ENCODE measurements at regions not wholly inside any gene's neighbourhood (a gene's known extent, or its start where the extent isn't known, plus 50 kb on each side); places are given as distances from the start of the nearest gene placed in this dataset.

DNA sequence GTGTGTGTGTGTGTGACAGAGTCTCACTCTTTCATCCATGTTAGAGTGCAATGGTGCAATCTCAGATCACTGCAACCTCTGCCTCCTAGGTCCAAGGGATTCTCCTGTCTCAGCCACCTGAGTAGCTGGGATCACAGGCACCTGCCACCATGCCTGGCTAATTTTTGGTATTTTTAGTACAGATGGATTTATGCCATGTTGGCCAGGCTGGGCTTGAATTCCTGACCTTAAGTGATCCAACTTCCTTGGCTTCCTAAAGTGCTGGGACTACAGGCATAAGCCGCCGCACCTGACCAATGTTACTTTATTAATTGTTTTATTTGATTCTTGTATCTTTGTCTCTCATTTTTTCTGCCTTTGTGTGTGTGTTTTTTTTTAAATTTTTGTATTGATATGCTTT is 89.6 kb downstream of the ZNF486 start:
- TF ChIP-seq, protein P1, sequence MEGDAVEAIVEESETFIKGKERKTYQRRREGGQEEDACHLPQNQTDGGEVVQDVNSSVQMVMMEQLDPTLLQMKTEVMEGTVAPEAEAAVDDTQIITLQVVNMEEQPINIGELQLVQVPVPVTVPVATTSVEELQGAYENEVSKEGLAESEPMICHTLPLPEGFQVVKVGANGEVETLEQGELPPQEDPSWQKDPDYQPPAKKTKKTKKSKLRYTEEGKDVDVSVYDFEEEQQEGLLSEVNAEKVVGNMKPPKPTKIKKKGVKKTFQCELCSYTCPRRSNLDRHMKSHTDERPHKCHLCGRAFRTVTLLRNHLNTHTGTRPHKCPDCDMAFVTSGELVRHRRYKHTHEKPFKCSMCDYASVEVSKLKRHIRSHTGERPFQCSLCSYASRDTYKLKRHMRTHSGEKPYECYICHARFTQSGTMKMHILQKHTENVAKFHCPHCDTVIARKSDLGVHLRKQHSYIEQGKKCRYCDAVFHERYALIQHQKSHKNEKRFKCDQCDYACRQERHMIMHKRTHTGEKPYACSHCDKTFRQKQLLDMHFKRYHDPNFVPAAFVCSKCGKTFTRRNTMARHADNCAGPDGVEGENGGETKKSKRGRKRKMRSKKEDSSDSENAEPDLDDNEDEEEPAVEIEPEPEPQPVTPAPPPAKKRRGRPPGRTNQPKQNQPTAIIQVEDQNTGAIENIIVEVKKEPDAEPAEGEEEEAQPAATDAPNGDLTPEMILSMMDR (IDR thresholded peaks at IDR 0.05) = no peak
- peaks cover 0 to 34% (median 15%) of the 10 kb centered on the region in 7 donors for H3K27me3 ChIP-seq
- no peak overlapping the region for H3K4me3 ChIP-seq
- no peaks in the 10 kb centered on the region for H3K4me1 ChIP-seq
- intact Hi-C loops (cut with DNase I) = no loop called here
- ATAC-seq = no peak
- DNase-seq = no peak
- no peak overlapping the region for H3K27ac ChIP-seq
- H3K9me3 ChIP-seq = no peaks in the 10 kb centered on the region
- H3K36me3 ChIP-seq = no peaks in the 10 kb centered on the region
- 90 to 98% methylated on average over 2 of the region's 2 CpGs for WGBS, 2 donors

DNA sequence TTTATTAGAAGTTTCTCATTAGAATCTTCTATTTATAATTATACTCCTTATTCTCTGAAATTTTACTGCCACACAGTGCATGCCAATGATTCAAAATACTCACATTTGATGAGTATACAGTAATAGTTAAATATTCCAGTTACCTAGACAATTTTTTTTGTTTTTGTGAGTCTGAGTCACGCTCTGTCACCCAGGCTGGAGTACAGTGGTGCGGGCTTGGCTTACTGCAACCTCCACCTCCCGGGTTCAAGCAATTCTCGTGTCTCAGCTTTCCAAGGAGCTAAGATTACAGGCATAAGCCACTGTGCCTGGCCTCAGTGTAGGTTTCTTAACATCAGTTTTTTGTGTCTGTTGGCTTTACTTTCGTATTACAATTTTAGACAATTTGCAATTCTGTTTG is 87.1 kb downstream of the ZNF486 start:
- no peak overlapping the region for H3K27ac ChIP-seq
- H3K27me3 ChIP-seq = peaks cover 0 to 18% (median 2%) of the 10 kb centered on the region in 7 donors
- no peaks in the 10 kb centered on the region for H3K4me1 ChIP-seq
- DNase-seq (no peak), ATAC-seq (no peak)
- H3K36me3 ChIP-seq = no peaks in the 10 kb centered on the region
- TF ChIP-seq, protein P1 (IDR thresholded peaks at IDR 0.05) = no peak
- intact Hi-C loops (cut with DNase I) = no loop called here
- 84 to 89% methylated on average over 5 of the region's 5 CpGs for WGBS, 2 donors
- no peaks in the 10 kb centered on the region for H3K9me3 ChIP-seq
- H3K4me3 ChIP-seq = no peak overlapping the region

DNA sequence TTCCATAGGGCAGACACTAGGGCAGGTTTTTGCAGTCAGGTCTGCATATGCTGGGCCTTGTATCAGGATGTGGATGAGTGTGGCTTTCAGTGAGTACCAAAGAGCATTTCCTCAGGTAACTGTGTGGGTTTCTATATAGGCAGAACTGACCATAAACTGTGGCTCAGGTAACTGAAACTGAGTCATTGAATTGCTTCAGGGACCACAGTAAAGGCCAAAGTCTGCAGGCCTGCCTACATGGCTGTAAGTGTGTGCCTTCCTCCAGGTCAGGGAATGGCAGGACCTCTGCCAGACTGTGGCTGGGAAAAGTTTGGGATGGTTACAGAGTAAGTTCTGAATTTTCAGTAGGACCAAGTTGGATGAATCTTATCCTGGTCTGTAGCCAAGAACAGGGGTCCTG is 85.6 kb downstream of the ZNF486 start:
- DNase-seq (no peak), ATAC-seq (no peak)
- Histone ChIP-seq H3K9me3 (no peaks in the 10 kb centered on the region), H3K36me3 (no peaks in the 10 kb centered on the region), H3K27me3 (peaks cover 0 to 3% (median 0%) of the 10 kb centered on the region in 7 donors), H3K4me1 (no peaks in the 10 kb centered on the region), H3K27ac (no peak overlapping the region), H3K4me3 (no peak overlapping the region)
- TF ChIP-seq, protein P1 (IDR thresholded peaks at IDR 0.05) = no peak
- intact Hi-C loops (cut with DNase I) = no loop called here

DNA sequence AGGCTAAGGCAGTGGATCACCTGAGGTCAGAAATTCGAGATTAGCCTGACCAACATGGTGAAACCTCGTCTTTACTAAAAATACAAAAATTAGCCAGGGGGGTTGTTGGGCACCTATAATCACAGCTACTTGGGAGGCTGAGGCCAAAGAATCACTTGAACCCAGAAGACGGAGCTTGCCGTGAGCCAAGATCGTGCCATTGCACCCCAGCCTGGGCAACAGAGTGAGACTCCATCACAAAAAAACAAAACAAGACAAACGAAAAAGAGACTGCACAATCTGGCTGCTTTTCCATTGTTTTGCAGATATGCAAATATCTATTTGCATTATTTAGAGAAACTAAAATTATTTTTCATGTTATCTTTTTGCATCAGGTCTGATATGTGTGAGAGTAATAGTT is 83.6 kb downstream of the ZNF486 start:
- H3K27me3 ChIP-seq = no peaks in the 10 kb centered on the region
- no peaks in the 10 kb centered on the region for H3K36me3 ChIP-seq
- H3K4me1 ChIP-seq = no peaks in the 10 kb centered on the region
- no peak for ATAC-seq
- WGBS, 2 donors = 77 to 85% methylated on average over 6 of the region's 6 CpGs
- H3K27ac ChIP-seq = no peak overlapping the region
- DNase-seq = no peak
- TF ChIP-seq, protein P1 (IDR thresholded peaks at IDR 0.05) = no peak
- no peaks in the 10 kb centered on the region for H3K9me3 ChIP-seq
- H3K4me3 ChIP-seq = no peak overlapping the region
- intact Hi-C loops (cut with DNase I) = no loop called here

DNA sequence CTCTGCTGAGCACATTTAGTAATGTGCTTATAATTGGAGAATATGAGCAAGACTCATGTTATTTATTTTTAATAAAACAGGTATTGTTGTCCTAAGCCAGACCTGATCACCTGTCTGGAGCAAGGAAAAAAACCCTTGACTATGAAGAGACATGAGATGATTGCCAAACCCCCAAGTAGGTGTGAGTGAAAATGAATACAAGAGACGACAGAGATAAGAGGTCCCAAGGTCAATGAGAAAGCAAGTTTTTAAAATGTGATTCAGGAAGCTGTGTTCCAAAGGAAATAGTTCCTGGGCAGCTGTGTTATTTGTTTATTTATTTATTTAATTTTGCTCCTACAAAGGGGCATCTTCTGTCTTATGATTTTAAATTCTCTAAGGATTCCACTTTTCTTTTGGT is 83.1 kb downstream of the ZNF486 start:
- intact Hi-C loops (cut with DNase I) = no loop called here
- Histone ChIP-seq H3K9me3 (no peaks in the 10 kb centered on the region), H3K4me3 (no peak overlapping the region), H3K27ac (no peak overlapping the region), H3K36me3 (no peaks in the 10 kb centered on the region), H3K27me3 (no peaks in the 10 kb centered on the region), H3K4me1 (no peaks in the 10 kb centered on the region)
- DNase-seq (no peak), ATAC-seq (no peak)
- TF ChIP-seq, protein P1 (IDR thresholded peaks at IDR 0.05) = no peak
- WGBS, 2 donors = 0 to 11% methylated on average over 1 of the region's 1 CpG

Measured in heart right ventricle (tissue), 16 donors.